ENCODE measurements at regions not wholly inside any gene's neighbourhood (a gene's known extent, or its start where the extent isn't known, plus 50 kb on each side); places are given as distances from the start of the nearest gene placed in this dataset.

DNA sequence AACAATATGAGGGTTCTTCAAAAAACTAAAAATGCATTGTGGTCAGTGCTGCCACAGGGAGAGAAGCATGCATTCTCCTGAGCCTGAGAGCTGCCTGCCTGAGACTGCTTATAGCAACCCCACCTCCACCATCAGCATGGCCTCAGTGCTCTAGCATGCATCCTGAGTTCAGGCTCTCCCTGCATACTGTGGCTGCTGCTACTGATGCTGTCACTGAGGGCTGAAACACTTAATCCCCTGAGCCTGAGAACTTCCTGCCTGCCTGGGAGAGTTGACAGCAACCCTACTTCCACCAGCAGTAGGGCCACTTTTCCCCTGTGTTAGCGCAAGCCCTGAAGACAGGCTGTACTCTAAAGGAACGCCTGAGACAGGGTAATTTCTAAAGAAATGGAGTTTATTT lies 206.0 kb downstream of the FBXO4 start (continued):
- TF ChIP-seq, protein P1, sequence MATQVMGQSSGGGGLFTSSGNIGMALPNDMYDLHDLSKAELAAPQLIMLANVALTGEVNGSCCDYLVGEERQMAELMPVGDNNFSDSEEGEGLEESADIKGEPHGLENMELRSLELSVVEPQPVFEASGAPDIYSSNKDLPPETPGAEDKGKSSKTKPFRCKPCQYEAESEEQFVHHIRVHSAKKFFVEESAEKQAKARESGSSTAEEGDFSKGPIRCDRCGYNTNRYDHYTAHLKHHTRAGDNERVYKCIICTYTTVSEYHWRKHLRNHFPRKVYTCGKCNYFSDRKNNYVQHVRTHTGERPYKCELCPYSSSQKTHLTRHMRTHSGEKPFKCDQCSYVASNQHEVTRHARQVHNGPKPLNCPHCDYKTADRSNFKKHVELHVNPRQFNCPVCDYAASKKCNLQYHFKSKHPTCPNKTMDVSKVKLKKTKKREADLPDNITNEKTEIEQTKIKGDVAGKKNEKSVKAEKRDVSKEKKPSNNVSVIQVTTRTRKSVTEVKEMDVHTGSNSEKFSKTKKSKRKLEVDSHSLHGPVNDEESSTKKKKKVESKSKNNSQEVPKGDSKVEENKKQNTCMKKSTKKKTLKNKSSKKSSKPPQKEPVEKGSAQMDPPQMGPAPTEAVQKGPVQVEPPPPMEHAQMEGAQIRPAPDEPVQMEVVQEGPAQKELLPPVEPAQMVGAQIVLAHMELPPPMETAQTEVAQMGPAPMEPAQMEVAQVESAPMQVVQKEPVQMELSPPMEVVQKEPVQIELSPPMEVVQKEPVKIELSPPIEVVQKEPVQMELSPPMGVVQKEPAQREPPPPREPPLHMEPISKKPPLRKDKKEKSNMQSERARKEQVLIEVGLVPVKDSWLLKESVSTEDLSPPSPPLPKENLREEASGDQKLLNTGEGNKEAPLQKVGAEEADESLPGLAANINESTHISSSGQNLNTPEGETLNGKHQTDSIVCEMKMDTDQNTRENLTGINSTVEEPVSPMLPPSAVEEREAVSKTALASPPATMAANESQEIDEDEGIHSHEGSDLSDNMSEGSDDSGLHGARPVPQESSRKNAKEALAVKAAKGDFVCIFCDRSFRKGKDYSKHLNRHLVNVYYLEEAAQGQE (IDR thresholded peaks at IDR 0.05): no peak
- TF ChIP-seq EGR1 (IDR thresholded peaks at IDR 0.05; ENCODE audit: low read depth in 2 of 2) (no peak), GABPA (IDR thresholded peaks at IDR 0.05 in 1 of 2, conservative IDR thresholded peaks at IDR 0.05 in 1 of 2) (no peak), FOXA2 (IDR thresholded peaks at IDR 0.05) (no peak), JUND (IDR thresholded peaks at IDR 0.05) (no peak), YY1 (IDR thresholded peaks at IDR 0.05) (no peak), SP1 (IDR thresholded peaks at IDR 0.05) (no peak)
- TF ChIP-seq, protein P2, sequence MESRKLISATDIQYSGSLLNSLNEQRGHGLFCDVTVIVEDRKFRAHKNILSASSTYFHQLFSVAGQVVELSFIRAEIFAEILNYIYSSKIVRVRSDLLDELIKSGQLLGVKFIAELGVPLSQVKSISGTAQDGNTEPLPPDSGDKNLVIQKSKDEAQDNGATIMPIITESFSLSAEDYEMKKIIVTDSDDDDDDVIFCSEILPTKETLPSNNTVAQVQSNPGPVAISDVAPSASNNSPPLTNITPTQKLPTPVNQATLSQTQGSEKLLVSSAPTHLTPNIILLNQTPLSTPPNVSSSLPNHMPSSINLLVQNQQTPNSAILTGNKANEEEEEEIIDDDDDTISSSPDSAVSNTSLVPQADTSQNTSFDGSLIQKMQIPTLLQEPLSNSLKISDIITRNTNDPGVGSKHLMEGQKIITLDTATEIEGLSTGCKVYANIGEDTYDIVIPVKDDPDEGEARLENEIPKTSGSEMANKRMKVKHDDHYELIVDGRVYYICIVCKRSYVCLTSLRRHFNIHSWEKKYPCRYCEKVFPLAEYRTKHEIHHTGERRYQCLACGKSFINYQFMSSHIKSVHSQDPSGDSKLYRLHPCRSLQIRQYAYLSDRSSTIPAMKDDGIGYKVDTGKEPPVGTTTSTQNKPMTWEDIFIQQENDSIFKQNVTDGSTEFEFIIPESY (IDR thresholded peaks at IDR 0.05): no peak

GRCh38 chr5:42143361-42143760 lies 218.3 kb downstream of the FBXO4 start:
- H3K36me3 ChIP-seq (ENCODE audit: control insufficient read depth in 4 of 4, insufficient read depth in 3 of 4, low read depth in 1 of 4, low read length in 3 of 4): no peaks in the 10 kb centered on the region
- peaks cover 0 to 3% (median 0%) of the 10 kb centered on the region in 4 donors for H3K27me3 ChIP-seq (ENCODE audit: control insufficient read depth in 4 of 4, insufficient read depth in 4 of 4, low read length in 3 of 4)
- H3K9me3 ChIP-seq (ENCODE audit: control insufficient read depth in 4 of 4, low read length in 3 of 4): peaks cover 0 to 6% (median 2%) of the 10 kb centered on the region in 4 donors
- DNase-seq (ENCODE audit: low spot score): no peak
- WGBS: 80% methylated on average over 2 of the region's 2 CpGs
- no peak for TF ChIP-seq TAF1 (conservative IDR thresholded peaks at IDR 0.05)
- TF ChIP-seq HNF4A (conservative IDR thresholded peaks at IDR 0.05): no peak
- no peak for TF ChIP-seq HNF4G (IDR thresholded peaks at IDR 0.05)
- no peaks in the 10 kb centered on the region for H3K4me1 ChIP-seq (ENCODE audit: control insufficient read depth in 4 of 4, insufficient read depth in 4 of 4, low read length in 3 of 4)
- no peak overlapping the region for H3K9ac ChIP-seq (ENCODE audit: low read depth in 1 of 2, low read length in 2 of 2)
- H3K4me3 ChIP-seq (ENCODE audit: low read depth in 1 of 3, low read length in 3 of 3): no peak overlapping the region
- H3K27ac ChIP-seq (ENCODE audit: low read depth in 1 of 2, low read length in 2 of 2): no peak overlapping the region

DNA sequence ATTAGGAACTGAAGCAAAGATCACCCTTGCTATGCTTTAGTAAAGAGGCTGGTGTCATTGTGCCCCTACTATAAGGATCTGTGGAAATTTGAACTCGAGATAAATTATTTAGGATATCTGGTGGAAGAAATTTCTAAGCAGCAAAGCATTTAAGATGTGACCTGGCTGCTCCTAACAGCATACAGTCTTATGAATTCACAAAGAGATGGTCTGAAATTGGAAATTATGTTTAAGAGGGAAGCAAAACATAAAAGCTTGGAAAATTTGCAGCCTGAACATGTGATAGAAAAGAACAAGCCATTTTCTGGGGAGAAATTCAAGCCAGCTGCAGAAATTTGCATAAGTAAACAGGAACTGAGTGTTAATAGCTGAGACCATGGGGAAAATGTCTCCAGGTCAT lies 223.7 kb downstream of the FBXO4 start:
- H3K27ac ChIP-seq (ENCODE audit: low read depth in 1 of 2, low read length in 2 of 2): no peak overlapping the region
- peaks cover 0 to 2% (median 0%) of the 10 kb centered on the region in 4 donors for H3K36me3 ChIP-seq (ENCODE audit: control insufficient read depth in 4 of 4, insufficient read depth in 3 of 4, low read depth in 1 of 4, low read length in 3 of 4)
- no peak for DNase-seq (ENCODE audit: low spot score)
- no peaks in the 10 kb centered on the region for H3K4me1 ChIP-seq (ENCODE audit: control insufficient read depth in 4 of 4, insufficient read depth in 4 of 4, low read length in 3 of 4)
- H3K27me3 ChIP-seq (ENCODE audit: control insufficient read depth in 4 of 4, insufficient read depth in 4 of 4, low read length in 3 of 4): peaks cover 0 to 3% (median 0%) of the 10 kb centered on the region in 4 donors
- TF ChIP-seq, protein P2 (IDR thresholded peaks at IDR 0.05): no peak
- no peak for TF ChIP-seq FOXA1 (IDR thresholded peaks at IDR 0.05)
- TF ChIP-seq FOXA2 (IDR thresholded peaks at IDR 0.05): no peak
- TF ChIP-seq, protein P1 (IDR thresholded peaks at IDR 0.05): no peak
- no peak for TF ChIP-seq EGR1 (IDR thresholded peaks at IDR 0.05; ENCODE audit: low read depth in 2 of 2)
- no peak for TF ChIP-seq YY1 (IDR thresholded peaks at IDR 0.05)
- TF ChIP-seq JUND (IDR thresholded peaks at IDR 0.05): no peak
- no peak for TF ChIP-seq HNF4G (IDR thresholded peaks at IDR 0.05)
- no peak for TF ChIP-seq TAF1 (conservative IDR thresholded peaks at IDR 0.05)
- TF ChIP-seq GABPA (IDR thresholded peaks at IDR 0.05 in 1 of 2, conservative IDR thresholded peaks at IDR 0.05 in 1 of 2): no peak
- H3K9ac ChIP-seq (ENCODE audit: low read depth in 1 of 2, low read length in 2 of 2): no peak overlapping the region
- no peak overlapping the region for H3K4me3 ChIP-seq (ENCODE audit: low read depth in 1 of 3, low read length in 3 of 3)
- peaks cover 8 to 24% (median 11%) of the 10 kb centered on the region in 4 donors for H3K9me3 ChIP-seq (ENCODE audit: control insufficient read depth in 4 of 4, low read length in 3 of 4)
- WGBS: 20% methylated on average over 1 of the region's 1 CpG

Data from liver (tissue), 7 donors.